ENCODE measurements at regions not wholly inside any gene's neighbourhood (a gene's known extent, or its start where the extent isn't known, plus 50 kb on each side); places are given as distances from the start of the nearest gene placed in this dataset.

- TF ChIP-seq TEAD4 (IDR thresholded peaks at IDR 0.05) (no peak), MAX (IDR thresholded peaks at IDR 0.05) (no peak), ZBTB7A (IDR thresholded peaks at IDR 0.05; ENCODE audit: low read depth) (no peak), CREB1 (IDR thresholded peaks at IDR 0.05; ENCODE audit: low read depth) (no peak), FOXM1 (IDR thresholded peaks at IDR 0.05; ENCODE audit: borderline replicate concordance, low read depth) (no peak), RAD21 (IDR thresholded peaks at IDR 0.05; ENCODE audit: low read depth) (no peak), USF1 (IDR thresholded peaks at IDR 0.05) (no peak), TAF1 (IDR thresholded peaks at IDR 0.05; ENCODE audit: low read depth) (no peak), EP300 (IDR thresholded peaks at IDR 0.05; ENCODE audit: borderline replicate concordance) (no peak), NFIC (IDR thresholded peaks at IDR 0.05) (no peak), TCF12 (IDR thresholded peaks at IDR 0.05; ENCODE audit: low read depth) (no peak), REST (IDR thresholded peaks at IDR 0.05; ENCODE audit: low read depth) (no peak), YY1 (IDR thresholded peaks at IDR 0.05; ENCODE audit: low read depth) (no peak)
Measured at GRCh38 chr10:23695825-23696420, 257.0 kb downstream of the OTUD1 start.

DNA sequence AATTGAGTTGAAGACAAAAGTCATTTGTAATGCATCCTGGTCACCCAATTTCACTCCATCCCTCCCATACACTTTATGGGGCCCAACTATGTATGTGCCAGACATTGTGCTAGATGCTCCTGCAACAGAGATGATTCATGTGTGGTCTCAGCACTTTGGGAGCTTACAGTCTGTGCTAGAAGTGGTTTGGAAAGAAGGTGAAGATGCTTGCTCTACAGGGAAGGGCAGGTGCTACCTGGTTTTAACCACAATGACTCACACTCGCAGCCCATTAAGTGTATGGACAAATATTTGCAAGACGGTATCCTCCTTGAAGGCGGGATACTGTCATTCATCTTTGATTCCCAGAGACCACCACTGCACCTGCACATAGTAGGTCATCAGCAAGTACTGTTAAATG, 257.6 kb downstream of the OTUD1 start:
- TF ChIP-seq RAD21 (IDR thresholded peaks at IDR 0.05; ENCODE audit: low read depth) (no peak), FOXM1 (IDR thresholded peaks at IDR 0.05; ENCODE audit: borderline replicate concordance, low read depth) (no peak), EP300 (IDR thresholded peaks at IDR 0.05; ENCODE audit: borderline replicate concordance) (no peak), CEBPB (IDR thresholded peaks at IDR 0.05) (no peak), YY1 (IDR thresholded peaks at IDR 0.05; ENCODE audit: low read depth) (no peak), EGR1 (IDR thresholded peaks at IDR 0.05) (no peak), MAX (IDR thresholded peaks at IDR 0.05) (no peak), TEAD4 (IDR thresholded peaks at IDR 0.05) (no peak), ZBTB7A (IDR thresholded peaks at IDR 0.05; ENCODE audit: low read depth) (no peak), REST (IDR thresholded peaks at IDR 0.05; ENCODE audit: low read depth) (no peak), TCF12 (IDR thresholded peaks at IDR 0.05; ENCODE audit: low read depth) (no peak), CREB1 (IDR thresholded peaks at IDR 0.05; ENCODE audit: low read depth) (no peak), TAF1 (IDR thresholded peaks at IDR 0.05; ENCODE audit: low read depth) (no peak), USF1 (IDR thresholded peaks at IDR 0.05) (no peak), NFIC (IDR thresholded peaks at IDR 0.05) (no peak)

DNA sequence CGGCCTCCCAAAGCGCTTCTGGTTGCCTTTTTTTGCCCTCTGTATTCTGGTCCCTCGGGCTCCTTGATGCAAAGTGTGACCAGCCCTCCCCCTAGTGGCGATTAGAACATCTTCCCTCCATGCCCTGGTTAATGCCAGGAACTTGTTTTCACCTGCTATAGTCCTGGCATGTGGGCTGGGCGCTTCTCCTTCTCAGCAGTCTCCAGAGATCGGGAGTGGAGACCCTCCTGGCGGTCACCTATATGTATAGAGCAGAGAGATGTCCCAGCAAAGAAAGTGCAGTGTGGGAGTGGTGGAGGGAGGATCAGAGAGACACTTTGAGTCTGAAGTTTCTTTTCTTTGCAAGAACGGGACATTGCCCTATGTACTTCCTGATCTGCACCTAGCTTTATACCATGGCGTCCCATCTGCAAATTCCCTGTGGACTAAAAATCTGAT, 264.1 kb downstream of the OTUD1 start:
- TF ChIP-seq EP300 (IDR thresholded peaks at IDR 0.05; ENCODE audit: borderline replicate concordance) (no peak), RAD21 (IDR thresholded peaks at IDR 0.05; ENCODE audit: low read depth) (peak; percentile 79)

- TF ChIP-seq TCF12 (IDR thresholded peaks at IDR 0.05; ENCODE audit: low read depth) (no peak), REST (IDR thresholded peaks at IDR 0.05; ENCODE audit: low read depth) (no peak), YY1 (IDR thresholded peaks at IDR 0.05; ENCODE audit: low read depth) (no peak), EP300 (IDR thresholded peaks at IDR 0.05; ENCODE audit: borderline replicate concordance) (no peak), CEBPB (IDR thresholded peaks at IDR 0.05) (no peak), RAD21 (IDR thresholded peaks at IDR 0.05; ENCODE audit: low read depth) (no peak), USF1 (IDR thresholded peaks at IDR 0.05) (no peak), MAX (IDR thresholded peaks at IDR 0.05) (no peak), TEAD4 (IDR thresholded peaks at IDR 0.05) (no peak), TAF1 (IDR thresholded peaks at IDR 0.05; ENCODE audit: low read depth) (no peak), CREB1 (IDR thresholded peaks at IDR 0.05; ENCODE audit: low read depth) (no peak)
Measured at GRCh38 chr10:23715363-23715762, 276.5 kb downstream of the OTUD1 start.

Data from Ishikawa (cell line).